Tibial artery (tissue), 4 donors: ENCODE measurements at regions not wholly inside any gene's neighbourhood (a gene's known extent, or its start where the extent isn't known, plus 50 kb on each side); places are given as distances from the start of the nearest gene placed in this dataset.
"Not testable (repeated sequence)": the region's sequence is repeated elsewhere in the genome, so short reads cannot be mapped to it uniquely, and the experiment has no call there.

Experiments used
- DNase-seq, 2 donors: peaks; one replicate each; pipeline ENCODE4 v3.0.0-alpha.2; 2019
- H3K27ac ChIP-seq, 2 donors: fragments of 200-600 bp; sonication (generic) in 1 of 2; 1 replicate in 1 of 2; 2 replicates in 1 of 2; pipeline ENCODE4 v1.5.1; 2018 to 2019; ENCODE audit warnings: mild to moderate bottlenecking in 1 of 2
- H3K27me3 ChIP-seq, 2 donors: fragments of 200-600 bp; sonication (generic) in 1 of 2; one replicate each; pipeline versions ENCODE4 v1.5.1 to v1.6.0; 2016 to 2019
- H3K36me3 ChIP-seq, 3 donors: fragments of 200-600 bp; sonication (generic) in 2 of 3; one replicate each; pipeline ENCODE4 v1.5.1; 2016 to 2019; ENCODE audit warnings: mild to moderate bottlenecking in 2 of 3
- H3K4me1 ChIP-seq, 4 donors: fragments of 200-600 bp; sonication (generic) in 2 of 4; 1 replicate in 3 of 4; 2 replicates in 1 of 4; pipeline ENCODE4 v1.5.1; 2016 to 2019
- H3K4me3 ChIP-seq, 2 donors: fragments of 200-600 bp; sonication (generic) in 1 of 2; 1 replicate in 1 of 2; 2 replicates in 1 of 2; pipeline ENCODE4 v1.5.1; 2018 to 2019; ENCODE audit warnings: mild to moderate bottlenecking in 2 of 2
- H3K9me3 ChIP-seq, 3 donors: fragments of 200-600 bp; sonication (generic) in 1 of 3; one replicate each; pipeline ENCODE4 v1.5.1; 2016 to 2019
- CTCF ChIP-seq, 2 experiments: fragments of 200-600 bp in 1 of 2; fragments of 450-650 bp in 1 of 2; IDR thresholded peaks; one replicate each; pipeline ENCODE4 v1.5.1; 2017 to 2019; ENCODE audit warnings: antibody characterized with exemption in 2 of 2, mild to moderate bottlenecking in 1 of 2, moderate library complexity in 1 of 2
- intact Hi-C: fragments of 100-400 bp; cut with DNase I; formaldehyde crosslinking; loops from one replicate; pipeline ENCODE4 v1.15.0; 2023; ENCODE audit warnings: low total_unique reads

- intact Hi-C loops = no loop called here
- Histone ChIP-seq H3K27ac (no peak overlapping the region), H3K27me3 (no peaks in the 10 kb centered on the region), H3K9me3 (peaks cover 0 to 5% (median 0%) of the 10 kb centered on the region in 3 donors), H3K36me3 (no peaks in the 10 kb centered on the region), H3K4me3 (no peak overlapping the region), H3K4me1 (peaks cover 0 to 1% (median 0%) of the 10 kb centered on the region in 4 donors)
- TF ChIP-seq CTCF (IDR thresholded peaks at IDR 0.05) = no peak
- DNase-seq = no peak
Observed at GRCh38 chr4:111360906-111361305, 738.0 kb upstream of the PITX2 start.

GRCh38 chr4:111362941-111363361 lies 740.1 kb upstream of the PITX2 start:
- intact Hi-C loops = no loop called here
- Histone ChIP-seq H3K27me3 (no peaks in the 10 kb centered on the region), H3K9me3 (peaks cover 0 to 5% (median 0%) of the 10 kb centered on the region in 3 donors), H3K4me3 (no peak overlapping the region), H3K27ac (no peak overlapping the region), H3K4me1 (no peaks in the 10 kb centered on the region), H3K36me3 (no peaks in the 10 kb centered on the region)
- peak in 1 of 2 donors; percentile 66 for DNase-seq
- no peak for TF ChIP-seq CTCF (IDR thresholded peaks at IDR 0.05)

- H3K4me1 ChIP-seq, H3K4me3 ChIP-seq, H3K27me3 ChIP-seq, intact Hi-C loops, H3K27ac ChIP-seq, DNase-seq, H3K9me3 ChIP-seq, H3K36me3 ChIP-seq: not testable (repeated sequence)
Observed at GRCh38 chr4:111377880-111378279, 755.0 kb upstream of the PITX2 start.

- H3K4me3 ChIP-seq = no peak overlapping the region
- no peaks in the 10 kb centered on the region for H3K9me3 ChIP-seq
- DNase-seq = no peak
- TF ChIP-seq CTCF (IDR thresholded peaks at IDR 0.05) = no peak
- H3K27ac ChIP-seq = no peak overlapping the region
- H3K36me3 ChIP-seq = no peaks in the 10 kb centered on the region
- intact Hi-C loops = no loop called here
- no peaks in the 10 kb centered on the region for H3K4me1 ChIP-seq
- no peaks in the 10 kb centered on the region for H3K27me3 ChIP-seq
Observed at GRCh38 chr4:111388561-111388960, 756.7 kb upstream of the FAM241A start.

GRCh38 chr4:111391829-111392228 lies 753.4 kb upstream of the FAM241A start:
- no peak for DNase-seq
- Histone ChIP-seq H3K4me3 (no peak overlapping the region), H3K9me3 (no peaks in the 10 kb centered on the region), H3K27ac (no peak overlapping the region), H3K36me3 (no peaks in the 10 kb centered on the region), H3K4me1 (no peaks in the 10 kb centered on the region), H3K27me3 (no peaks in the 10 kb centered on the region)
- intact Hi-C loops = no loop called here
- TF ChIP-seq CTCF (IDR thresholded peaks at IDR 0.05) = no peak

- Histone ChIP-seq H3K4me3 (no peak overlapping the region), H3K36me3 (no peaks in the 10 kb centered on the region), H3K4me1 (peaks cover 0 to 2% (median 0%) of the 10 kb centered on the region in 4 donors), H3K27me3 (no peaks in the 10 kb centered on the region), H3K27ac (no peak overlapping the region), H3K9me3 (no peaks in the 10 kb centered on the region)
- DNase-seq = no peak
- intact Hi-C loops = no loop called here
- no peak for TF ChIP-seq CTCF (IDR thresholded peaks at IDR 0.05)
Observed at GRCh38 chr4:111393781-111394180, 751.5 kb upstream of the FAM241A start.
